Thoracic aorta (tissue), 2 donors: ENCODE measurements at regions not wholly inside any gene's neighbourhood (a gene's known extent, or its start where the extent isn't known, plus 50 kb on each side); places are given as distances from the start of the nearest gene placed in this dataset.
"Not testable (repeated sequence)": the region's sequence is repeated elsewhere in the genome, so short reads cannot be mapped to it uniquely, and the experiment has no call there.

Experiments
- ATAC-seq: fragments of 150-250 bp; one replicate; pipeline ENCODE4 v1.8.0; 2017; ENCODE audit warnings: low read depth; ENCODE audit not compliant: insufficient number of reproducible peaks, low FRiP score
- DNase-seq: peaks from one replicate; pipeline ENCODE4 v3.0.0-alpha.2; 2020; ENCODE audit warnings: low spot score
- H3K27ac ChIP-seq, 2 donors: fragments of 200-600 bp; sonication (generic); 1 replicate in 1 of 2; 2 replicates in 1 of 2; pipeline ENCODE4 v1.5.1; 2016; ENCODE audit warnings: mild to moderate bottlenecking in 2 of 2, moderate library complexity in 2 of 2
- H3K27me3 ChIP-seq: fragments of 200-600 bp; sonication (generic); replicated peaks from 2 replicates; pipeline ENCODE4 v1.6.0; 2016; ENCODE audit warnings: mild to moderate bottlenecking; ENCODE audit not compliant: insufficient read depth
- H3K36me3 ChIP-seq: fragments of 200-600 bp; sonication (generic); one replicate; pipeline ENCODE4 v1.5.1; 2016
- H3K4me1 ChIP-seq, 2 donors: fragments of 200-600 bp; sonication (generic); 1 replicate in 1 of 2; 2 replicates in 1 of 2; pipeline versions ENCODE4 v1.5.1 to v1.6.0; 2016; ENCODE audit warnings: low read depth in 2 of 2, mild to moderate bottlenecking in 1 of 2; ENCODE audit not compliant: control insufficient read depth in 1 of 2
- H3K4me3 ChIP-seq: fragments of 200-600 bp; sonication (generic); 2 replicates; pipeline ENCODE4 v1.5.1; 2016; ENCODE audit warnings: mild to moderate bottlenecking
- H3K9me3 ChIP-seq: fragments of 200-600 bp; sonication (generic); 2 replicates; pipeline ENCODE4 v1.5.1; 2016
- CTCF ChIP-seq: fragments of 200-600 bp; sonication (generic); IDR thresholded peaks from one replicate; pipeline ENCODE4 v1.5.1; 2019; ENCODE audit warnings: antibody characterized with exemption

GRCh38 chr11:49442669-49443068 lies 234.3 kb upstream of the FOLH1 start:
- no peaks in the 10 kb centered on the region for H3K4me1 ChIP-seq
- H3K9me3 ChIP-seq: no peaks in the 10 kb centered on the region
- ATAC-seq: no peak
- TF ChIP-seq CTCF: no peak
- no peak for DNase-seq
- H3K27ac ChIP-seq: no peak overlapping the region
- H3K4me3 ChIP-seq: no peak overlapping the region
- H3K36me3 ChIP-seq: no peaks in the 10 kb centered on the region
- no peaks in the 10 kb centered on the region for H3K27me3 ChIP-seq

DNA sequence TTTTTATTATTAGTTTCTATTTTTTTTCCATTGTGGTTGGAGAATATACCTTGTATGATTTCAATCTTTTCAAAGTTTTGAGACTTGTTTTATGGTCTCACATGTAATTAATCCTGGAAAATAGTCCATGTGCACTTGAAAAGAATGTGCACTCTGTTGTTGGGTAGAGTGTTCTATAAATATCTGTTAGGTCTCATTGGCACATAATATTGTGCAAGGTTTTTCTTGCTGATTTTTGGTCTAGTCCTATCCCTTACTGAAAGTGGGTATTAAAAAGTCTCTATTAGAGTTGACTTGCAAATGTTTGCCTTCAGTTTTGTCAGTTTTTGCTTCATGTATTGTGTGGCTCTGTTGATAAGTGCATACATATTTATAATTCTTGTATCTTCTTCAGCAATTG lies 231.5 kb upstream of the FOLH1 start:
- not testable (repeated sequence) for H3K27ac ChIP-seq, ATAC-seq, DNase-seq, H3K27me3 ChIP-seq, H3K4me1 ChIP-seq, H3K36me3 ChIP-seq, H3K4me3 ChIP-seq, H3K9me3 ChIP-seq

- H3K27ac ChIP-seq, H3K36me3 ChIP-seq, ATAC-seq, H3K4me1 ChIP-seq, H3K9me3 ChIP-seq, H3K4me3 ChIP-seq, H3K27me3 ChIP-seq, DNase-seq: not testable (repeated sequence)
These were observed 225.9 kb upstream of the FOLH1 start for GRCh38 chr11:49434308-49434707.

DNA sequence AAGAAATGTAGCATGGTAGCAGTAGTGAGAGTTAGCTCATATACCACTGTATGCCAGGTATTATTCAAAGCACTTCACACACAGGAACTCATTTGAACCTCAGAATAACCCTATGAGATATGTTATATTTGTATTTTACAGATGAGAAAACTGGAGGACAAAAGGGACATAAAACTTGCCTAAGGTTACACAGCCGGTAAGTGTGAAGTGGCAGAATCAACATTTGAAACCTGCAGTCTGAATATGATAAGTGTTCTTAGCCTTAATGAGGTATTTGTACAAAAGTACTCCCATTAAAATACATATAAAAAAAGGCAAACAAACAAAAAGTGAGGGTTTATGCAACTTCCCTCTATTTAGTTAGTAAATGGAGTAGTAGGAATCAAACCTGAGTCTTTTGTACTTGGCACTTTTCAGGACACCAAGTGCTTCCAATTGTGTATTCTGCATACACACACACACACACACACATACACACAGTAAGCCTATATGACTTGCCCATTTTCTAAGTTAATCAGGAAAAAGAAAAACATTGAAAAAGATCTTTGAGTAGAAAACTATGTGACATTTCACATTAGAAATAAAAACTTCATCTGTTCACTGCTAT lies 223.9 kb upstream of the FOLH1 start:
- Histone ChIP-seq H3K36me3 (no peaks in the 10 kb centered on the region), H3K4me1 (no peaks in the 10 kb centered on the region), H3K27me3 (no peaks in the 10 kb centered on the region), H3K9me3 (no peaks in the 10 kb centered on the region), H3K4me3 (no peak overlapping the region), H3K27ac (no peak overlapping the region)
- TF ChIP-seq CTCF: no peak
- ATAC-seq (no peak), DNase-seq (no peak)

GRCh38 chr11:49424136-49424535 lies 215.7 kb upstream of the FOLH1 start:
- no peak for TF ChIP-seq CTCF
- Histone ChIP-seq H3K27ac (no peak overlapping the region), H3K4me3 (no peak overlapping the region), H3K27me3 (no peaks in the 10 kb centered on the region), H3K36me3 (no peaks in the 10 kb centered on the region), H3K4me1 (no peaks in the 10 kb centered on the region), H3K9me3 (no peaks in the 10 kb centered on the region)
- DNase-seq (no peak), ATAC-seq (no peak)

- not testable (repeated sequence) for DNase-seq, H3K27ac ChIP-seq, H3K4me1 ChIP-seq, H3K4me3 ChIP-seq, H3K36me3 ChIP-seq, ATAC-seq, H3K9me3 ChIP-seq, H3K27me3 ChIP-seq
These were observed 210.5 kb upstream of the FOLH1 start for GRCh38 chr11:49418877-49419276.

GRCh38 chr11:49405743-49406142 lies 197.3 kb upstream of the FOLH1 start:
- no peak for TF ChIP-seq CTCF
- Histone ChIP-seq H3K4me1 (no peaks in the 10 kb centered on the region), H3K9me3 (no peaks in the 10 kb centered on the region), H3K4me3 (no peak overlapping the region), H3K27me3 (no peaks in the 10 kb centered on the region), H3K36me3 (no peaks in the 10 kb centered on the region), H3K27ac (no peak overlapping the region)
- no peak for DNase-seq
- ATAC-seq: no peak

- ATAC-seq, H3K36me3 ChIP-seq, H3K4me1 ChIP-seq, H3K27me3 ChIP-seq, H3K9me3 ChIP-seq, H3K4me3 ChIP-seq, H3K27ac ChIP-seq, DNase-seq: not testable (repeated sequence)
These were observed 187.4 kb upstream of the FOLH1 start for GRCh38 chr11:49395789-49396188.

DNA sequence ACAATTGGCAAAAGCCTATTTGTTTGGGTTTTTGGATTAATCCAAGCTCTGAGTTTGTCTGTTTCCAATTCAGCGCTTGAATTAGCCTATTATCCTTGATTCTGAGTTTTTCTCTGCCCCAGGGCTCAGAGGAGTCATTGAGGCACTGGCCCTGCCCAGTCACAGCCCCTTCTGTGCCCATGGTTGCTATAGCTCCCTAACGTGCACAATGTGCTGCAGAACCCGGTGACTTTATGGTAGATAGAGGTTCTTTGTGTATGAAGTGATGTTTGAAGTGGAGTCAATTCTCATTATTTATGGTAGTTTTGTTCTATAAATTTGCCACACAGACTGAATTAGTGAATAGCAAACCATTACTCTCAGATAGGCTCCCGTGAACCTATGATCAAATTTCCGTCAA lies 182.0 kb upstream of the FOLH1 start:
- not testable (repeated sequence) for ATAC-seq

More for the DNA sequence above, 182.0 kb upstream of the FOLH1 start:
- H3K9me3 ChIP-seq, H3K27me3 ChIP-seq, H3K4me3 ChIP-seq, H3K4me1 ChIP-seq, H3K36me3 ChIP-seq, DNase-seq, H3K27ac ChIP-seq: not testable (repeated sequence)
